Transverse colon (tissue), 4 donors: ENCODE measurements at regions not wholly inside any gene's neighbourhood (a gene's known extent, or its start where the extent isn't known, plus 50 kb on each side); places are given as distances from the start of the nearest gene placed in this dataset.
"Not testable (repeated sequence)": the region's sequence is repeated elsewhere in the genome, so short reads cannot be mapped to it uniquely, and the experiment has no call there.

Experiments used
- DNase-seq: peaks from one replicate; pipeline ENCODE4 v3.0.0-alpha.2; 2019
- H3K27ac ChIP-seq, 4 donors: fragments of 200-600 bp; sonication (generic); 2 replicates each; pipeline ENCODE4 v1.5.1; 2016 to 2018; ENCODE audit warnings: inconsistent platforms in 4 of 4
- H3K27me3 ChIP-seq: fragments of 200-600 bp; sonication (generic); 2 replicates; pipeline ENCODE4 v1.5.1; 2017; ENCODE audit warnings: inconsistent platforms
- H3K36me3 ChIP-seq, 4 donors: fragments of 200-600 bp; sonication (generic); 2 replicates each; pipeline ENCODE4 v1.5.1; 2017 to 2019; ENCODE audit warnings: inconsistent platforms in 4 of 4
- H3K4me1 ChIP-seq, 4 donors: fragments of 200-600 bp; sonication (generic); 2 replicates each; pipeline ENCODE4 v1.5.1; 2017 to 2020; ENCODE audit warnings: inconsistent platforms in 4 of 4
- H3K4me3 ChIP-seq, 4 donors: fragments of 200-600 bp; sonication (generic); 1 replicate in 1 of 4; 2 replicates in 3 of 4; pipeline versions ENCODE4 v1.5.1 to v1.6.1; 2017 to 2019; ENCODE audit warnings: inconsistent platforms in 4 of 4
- H3K9me3 ChIP-seq, 2 donors: fragments of 200-600 bp; sonication (generic); 2 replicates each; pipeline ENCODE4 v1.5.1; 2017 to 2019; ENCODE audit warnings: inconsistent platforms in 2 of 2
- CTCF ChIP-seq, 5 experiments: fragments of 200-600 bp in 3 of 5; fragments of 450-650 bp in 2 of 5; sonication (generic) in 3 of 5; IDR thresholded peaks; 1 replicate in 2 of 5; 2 replicates in 3 of 5; pipeline ENCODE4 v1.5.1; 2016 to 2017; ENCODE audit warnings: antibody characterized with exemption in 5 of 5, inconsistent platforms in 3 of 5, mild to moderate bottlenecking in 2 of 5, moderate library complexity in 1 of 5
- EP300 ChIP-seq: sonication (generic); formaldehyde crosslinking; IDR thresholded peaks from one replicate; pipeline ENCODE4 v1.6.1; 2017; ENCODE audit warnings: antibody characterized with exemption, low read depth
- POLR2A ChIP-seq: fragments of 450-650 bp; IDR thresholded peaks from one replicate; pipeline ENCODE4 v1.6.1; 2016; ENCODE audit warnings: antibody characterized with exemption, mild to moderate bottlenecking, moderate library complexity
- POLR2AphosphoS5 ChIP-seq, 3 donors: sonication (generic); formaldehyde crosslinking; IDR thresholded peaks; one replicate each; pipeline ENCODE4 v1.6.1; 2016; ENCODE audit warnings: antibody characterized with exemption in 3 of 3
- WGBS, 2 donors: methylation state at CpG; one replicate each; pipeline ENCODE4 v1.1.5; 2018; ENCODE audit warnings: low coverage in 1 of 2; 5-methylcytosine and 5-hydroxymethylcytosine counted together
- in situ Hi-C, 4 donors: fragments of 200-750 bp; cut with MboI; loops; one replicate each; pipeline versions ENCODE4 v1.15.0 to v1.15.1; 2017; ENCODE audit warnings: low sequenced_read_pairs in 3 of 4, low pct_ligation_motif_present in 1 of 4, low pct_unique_long_range_greater_than_20kb in 1 of 4
- intact Hi-C: fragments of 100-400 bp; cut with DNase I; formaldehyde crosslinking; loops from one replicate; pipeline ENCODE4 v1.15.1; 2023; ENCODE audit warnings: low total_unique reads

- Histone ChIP-seq H3K27ac (no peak overlapping the region), H3K9me3 (no peaks in the 10 kb centered on the region), H3K27me3 (no peaks in the 10 kb centered on the region), H3K4me3 (no peak overlapping the region), H3K4me1 (no peaks in the 10 kb centered on the region), H3K36me3 (no peaks in the 10 kb centered on the region)
- no peak for TF ChIP-seq EP300
- TF ChIP-seq POLR2A, result no peak
- TF ChIP-seq POLR2AphosphoS5 (IDR thresholded peaks at IDR 0.05), result no peak
- no peak for TF ChIP-seq CTCF (IDR thresholded peaks at IDR 0.05)
- WGBS, 2 donors, result 67 to 68% methylated on average over 4 to 6 of the region's 6 CpGs
- intact Hi-C loops (no loop called here), in situ Hi-C loops (no loop called here)
- no peak for DNase-seq
These were observed 60.5 kb downstream of the DSEL start for GRCh38 chr18:67455890-67456501.

- DNase-seq, result no peak
- Histone ChIP-seq H3K36me3 (no peaks in the 10 kb centered on the region), H3K9me3 (no peaks in the 10 kb centered on the region), H3K4me1 (no peaks in the 10 kb centered on the region), H3K27me3 (no peaks in the 10 kb centered on the region), H3K4me3 (no peak overlapping the region), H3K27ac (no peak overlapping the region)
- in situ Hi-C loops (no loop called here), intact Hi-C loops (no loop called here)
- WGBS, 2 donors, result 17 to 37% methylated on average over 2 of the region's 2 CpGs
- TF ChIP-seq POLR2AphosphoS5 (IDR thresholded peaks at IDR 0.05) (no peak), POLR2A (no peak), CTCF (IDR thresholded peaks at IDR 0.05) (no peak), EP300 (no peak)
These were observed 62.6 kb downstream of the DSEL start for GRCh38 chr18:67453901-67454300.

- Histone ChIP-seq H3K4me3 (no peak overlapping the region), H3K36me3 (no peaks in the 10 kb centered on the region), H3K27ac (no peak overlapping the region), H3K4me1 (no peaks in the 10 kb centered on the region), H3K27me3 (no peaks in the 10 kb centered on the region), H3K9me3 (no peaks in the 10 kb centered on the region)
- 60 to 91% methylated on average over 2 of the region's 2 CpGs for WGBS, 2 donors
- intact Hi-C loops, result no loop called here
- no peak for TF ChIP-seq EP300
- no peak for DNase-seq
- in situ Hi-C loops, result no loop called here
These were observed 64.6 kb downstream of the DSEL start for GRCh38 chr18:67451960-67452359.

GRCh38 chr18:67451101-67451500 lies 65.4 kb downstream of the DSEL start:
- H3K27ac ChIP-seq, H3K4me3 ChIP-seq, H3K9me3 ChIP-seq, intact Hi-C loops, H3K27me3 ChIP-seq, H3K4me1 ChIP-seq, in situ Hi-C loops, H3K36me3 ChIP-seq, DNase-seq: not testable (repeated sequence)
- 60% methylated on average over 10 of the region's 10 CpGs; no CpG with 5 or more reads in 1 of the 2 donors for WGBS, 2 donors

- no peak overlapping the region for H3K4me3 ChIP-seq
- no peak overlapping the region for H3K27ac ChIP-seq
- H3K9me3 ChIP-seq, result no peaks in the 10 kb centered on the region
- no peaks in the 10 kb centered on the region for H3K27me3 ChIP-seq
- WGBS, 2 donors, result 47 to 75% methylated on average over 3 to 5 of the region's 5 CpGs
- TF ChIP-seq POLR2AphosphoS5 (IDR thresholded peaks at IDR 0.05) (no peak), CTCF (IDR thresholded peaks at IDR 0.05) (no peak), EP300 (no peak), POLR2A (no peak)
- DNase-seq, result no peak
- in situ Hi-C loops (no loop called here), intact Hi-C loops (no loop called here)
- no peaks in the 10 kb centered on the region for H3K4me1 ChIP-seq
- no peaks in the 10 kb centered on the region for H3K36me3 ChIP-seq
These were observed 82.5 kb downstream of the DSEL start for GRCh38 chr18:67433971-67434370.
